ENCODE measurements at regions not wholly inside any gene's neighbourhood (a gene's known extent, or its start where the extent isn't known, plus 50 kb on each side); places are given as distances from the start of the nearest gene placed in this dataset.
A peak's percentile ranks its signal among the peaks of the same experiment; 100 is the strongest.

DNA sequence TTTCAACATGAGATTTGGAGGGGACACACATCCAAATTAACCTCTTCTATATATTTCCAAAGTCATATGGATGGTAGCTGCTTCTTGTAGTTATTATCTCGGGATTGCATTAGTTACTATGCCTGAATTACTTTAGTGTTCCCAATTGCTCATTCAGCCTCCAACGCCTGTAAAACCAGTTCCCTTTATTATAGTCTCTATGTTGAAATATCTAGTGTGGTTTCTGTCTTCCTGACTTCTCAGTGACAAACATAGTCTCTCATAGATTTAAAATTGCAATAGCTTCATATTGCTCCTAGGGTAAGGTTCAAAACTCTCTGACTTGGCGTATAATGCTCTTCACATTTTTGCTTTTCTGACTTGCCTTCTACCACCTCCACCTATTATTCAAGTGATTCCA, 366.4 kb downstream of the CASP12 start:
- Histone ChIP-seq H3K9ac (ENCODE audit: low read depth, low read length, poor library complexity, severe bottlenecking) (no peak overlapping the region), H3F3A (ENCODE audit: low read depth) (no peaks in the 10 kb centered on the region), H3K36me3 (ENCODE audit: insufficient read depth, low read length) (no peaks in the 10 kb centered on the region), H2AFZ (ENCODE audit: low read length) (no peak overlapping the region), H3K4me2 (ENCODE audit: low read depth, low read length, poor library complexity, severe bottlenecking) (no peak overlapping the region), H4K20me1 (ENCODE audit: insufficient read depth, low read length, poor library complexity, severe bottlenecking) (no peaks in the 10 kb centered on the region), H3K9me3 (ENCODE audit: insufficient read depth, low read depth, low read length) (no peaks in the 10 kb centered on the region), H3K4me1 (ENCODE audit: insufficient read depth, low read length, poor library complexity, severe bottlenecking) (no peaks in the 10 kb centered on the region), H3K79me2 (ENCODE audit: insufficient read depth, low read length) (no peaks in the 10 kb centered on the region), H3K27me3 (ENCODE audit: insufficient read depth, low read length, poor library complexity, severe bottlenecking) (no peaks in the 10 kb centered on the region), H3K4me3 (ENCODE audit: low read length, poor library complexity, severe bottlenecking) (no peak overlapping the region), H3K9me2 (replicated peaks; ENCODE audit: low read depth, low read length) (no peaks in the 10 kb centered on the region)
- no peak for TF ChIP-seq EZH2phosphoT487 (IDR thresholded peaks at IDR 0.05; ENCODE audit: borderline replicate concordance)
- TF ChIP-seq, protein P1, sequence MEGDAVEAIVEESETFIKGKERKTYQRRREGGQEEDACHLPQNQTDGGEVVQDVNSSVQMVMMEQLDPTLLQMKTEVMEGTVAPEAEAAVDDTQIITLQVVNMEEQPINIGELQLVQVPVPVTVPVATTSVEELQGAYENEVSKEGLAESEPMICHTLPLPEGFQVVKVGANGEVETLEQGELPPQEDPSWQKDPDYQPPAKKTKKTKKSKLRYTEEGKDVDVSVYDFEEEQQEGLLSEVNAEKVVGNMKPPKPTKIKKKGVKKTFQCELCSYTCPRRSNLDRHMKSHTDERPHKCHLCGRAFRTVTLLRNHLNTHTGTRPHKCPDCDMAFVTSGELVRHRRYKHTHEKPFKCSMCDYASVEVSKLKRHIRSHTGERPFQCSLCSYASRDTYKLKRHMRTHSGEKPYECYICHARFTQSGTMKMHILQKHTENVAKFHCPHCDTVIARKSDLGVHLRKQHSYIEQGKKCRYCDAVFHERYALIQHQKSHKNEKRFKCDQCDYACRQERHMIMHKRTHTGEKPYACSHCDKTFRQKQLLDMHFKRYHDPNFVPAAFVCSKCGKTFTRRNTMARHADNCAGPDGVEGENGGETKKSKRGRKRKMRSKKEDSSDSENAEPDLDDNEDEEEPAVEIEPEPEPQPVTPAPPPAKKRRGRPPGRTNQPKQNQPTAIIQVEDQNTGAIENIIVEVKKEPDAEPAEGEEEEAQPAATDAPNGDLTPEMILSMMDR (conservative IDR thresholded peaks at IDR 0.05; ENCODE audit: low read length) = no peak

DNA sequence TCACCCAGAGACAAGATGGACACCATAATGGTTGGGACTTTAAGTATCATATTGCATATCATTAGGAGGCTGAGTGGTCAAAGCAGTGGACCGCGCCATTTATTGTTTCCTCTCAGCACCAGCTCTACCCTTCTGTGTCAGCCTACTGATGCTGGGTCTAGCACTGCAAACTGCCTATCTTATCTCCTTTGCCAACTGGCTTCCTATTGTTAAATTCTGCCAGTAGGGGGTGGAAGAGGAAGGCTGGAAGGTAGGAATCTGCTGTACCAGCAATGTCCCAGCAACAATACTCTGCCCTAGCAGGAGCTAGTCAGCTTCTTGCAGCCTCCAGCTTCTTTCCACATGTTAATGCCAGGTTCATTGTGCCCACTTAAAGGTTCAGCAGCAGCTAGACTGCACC, 367.1 kb upstream of the PDGFD start:
- no peak for TF ChIP-seq EZH2phosphoT487 (IDR thresholded peaks at IDR 0.05; ENCODE audit: borderline replicate concordance)
- TF ChIP-seq, protein P1 (conservative IDR thresholded peaks at IDR 0.05; ENCODE audit: low read length) = peak; percentile 53
- Histone ChIP-seq H3K27me3 (ENCODE audit: insufficient read depth, low read length, poor library complexity, severe bottlenecking) (no peaks in the 10 kb centered on the region), H2AFZ (ENCODE audit: low read length) (no peak overlapping the region), H3K9me3 (ENCODE audit: insufficient read depth, low read depth, low read length) (no peaks in the 10 kb centered on the region), H4K20me1 (ENCODE audit: insufficient read depth, low read length, poor library complexity, severe bottlenecking) (no peaks in the 10 kb centered on the region), H3K9ac (ENCODE audit: low read depth, low read length, poor library complexity, severe bottlenecking) (no peak overlapping the region), H3K36me3 (ENCODE audit: insufficient read depth, low read length) (no peaks in the 10 kb centered on the region), H3K4me2 (ENCODE audit: low read depth, low read length, poor library complexity, severe bottlenecking) (no peak overlapping the region), H3K79me2 (ENCODE audit: insufficient read depth, low read length) (no peaks in the 10 kb centered on the region), H3F3A (ENCODE audit: low read depth) (no peaks in the 10 kb centered on the region), H3K4me1 (ENCODE audit: insufficient read depth, low read length, poor library complexity, severe bottlenecking) (no peaks in the 10 kb centered on the region), H3K9me2 (replicated peaks; ENCODE audit: low read depth, low read length) (no peaks in the 10 kb centered on the region), H3K4me3 (ENCODE audit: low read length, poor library complexity, severe bottlenecking) (no peak overlapping the region)

DNA sequence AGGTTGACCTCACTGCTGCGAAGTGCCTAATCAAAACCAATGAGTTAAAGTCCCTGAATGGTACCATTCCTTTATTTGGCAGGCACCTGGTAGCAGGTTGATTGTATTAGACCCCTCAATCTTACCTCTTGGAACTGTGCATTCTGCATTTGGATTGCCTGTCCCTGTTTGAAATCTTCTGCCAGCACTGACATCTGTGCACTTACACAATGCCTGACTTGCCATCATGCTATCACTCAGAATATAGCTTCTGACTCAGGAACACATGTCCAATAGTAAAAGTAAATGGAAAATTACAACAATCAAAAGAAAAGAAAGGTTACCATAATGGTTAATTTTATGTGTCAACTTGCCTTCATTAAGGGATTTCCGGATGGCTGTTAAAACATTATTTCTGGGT, 366.0 kb upstream of the PDGFD start:
- H3K4me3 ChIP-seq (ENCODE audit: low read length, poor library complexity, severe bottlenecking) = no peak overlapping the region
- H3K4me1 ChIP-seq (ENCODE audit: insufficient read depth, low read length, poor library complexity, severe bottlenecking) = no peaks in the 10 kb centered on the region
- no peak overlapping the region for H2AFZ ChIP-seq (ENCODE audit: low read length)
- no peaks in the 10 kb centered on the region for H4K20me1 ChIP-seq (ENCODE audit: insufficient read depth, low read length, poor library complexity, severe bottlenecking)
- H3F3A ChIP-seq (ENCODE audit: low read depth) = no peaks in the 10 kb centered on the region
- H3K27me3 ChIP-seq (ENCODE audit: insufficient read depth, low read length, poor library complexity, severe bottlenecking) = no peaks in the 10 kb centered on the region
- H3K9me3 ChIP-seq (ENCODE audit: insufficient read depth, low read depth, low read length) = no peaks in the 10 kb centered on the region
- no peaks in the 10 kb centered on the region for H3K9me2 ChIP-seq (replicated peaks; ENCODE audit: low read depth, low read length)
- no peaks in the 10 kb centered on the region for H3K36me3 ChIP-seq (ENCODE audit: insufficient read depth, low read length)
- no peak overlapping the region for H3K9ac ChIP-seq (ENCODE audit: low read depth, low read length, poor library complexity, severe bottlenecking)
- no peak for TF ChIP-seq EZH2phosphoT487 (IDR thresholded peaks at IDR 0.05; ENCODE audit: borderline replicate concordance)
- TF ChIP-seq, protein P1 (conservative IDR thresholded peaks at IDR 0.05; ENCODE audit: low read length) = no peak
- no peak overlapping the region for H3K4me2 ChIP-seq (ENCODE audit: low read depth, low read length, poor library complexity, severe bottlenecking)
- no peaks in the 10 kb centered on the region for H3K79me2 ChIP-seq (ENCODE audit: insufficient read depth, low read length)

All from Loucy (cell line).